PC-3 (cell line): ENCODE measurements at regions not wholly inside any gene's neighbourhood (a gene's known extent, or its start where the extent isn't known, plus 50 kb on each side); places are given as distances from the start of the nearest gene placed in this dataset.
A peak's percentile ranks its signal among the peaks of the same experiment; 100 is the strongest.

Source experiments
- ATAC-seq: fragments of 200-7000 bp; cut with Tn5 transposase; 2 replicates; pipeline ENCODE4 v1.9.1; 2020; ENCODE audit warnings: mild to moderate bottlenecking, moderate library complexity
- BruUV-seq: library from RNA; stranded (reverse); fragments of 400-500 nt; replicated peaks from 2 replicates; lab custom pipeline; 2021; lab: Mats Ljungman, UMichigan
- CTCF ChIA-PET: fragments of 300-600 bp; sonication (Branson Sonifier 250); formaldehyde crosslinking; loops from one replicate; lab custom pipeline; 2022; ENCODE audit warnings: antibody characterized with exemption; lab: Charles Lee
- POLR2A ChIA-PET: fragments of 300-600 bp; sonication (Branson Sonifier 250); formaldehyde crosslinking; loops from one replicate; lab custom pipeline; 2022; ENCODE audit warnings: antibody characterized with exemption; ENCODE audit not compliant: unreplicated experiment; lab: Charles Lee
- DNase-seq: peaks from one replicate; pipeline ENCODE4 v3.0.0-alpha.2; 2015
- H2AFZ ChIP-seq: fragments of 300-600 bp; sonication (generic); 2 replicates; pipeline ENCODE4 v1.6.0; 2016; ENCODE audit warnings: antibody characterized with exemption, low read length
- H3F3A ChIP-seq: fragments of 300-600 bp; sonication (generic); one replicate; pipeline ENCODE4 v1.6.0; 2017; ENCODE audit warnings: antibody characterized with exemption, low read length, control low read depth, mild to moderate bottlenecking; ENCODE audit not compliant: unreplicated experiment
- H3K27ac ChIP-seq: fragments of 300-600 bp; sonication (generic); 2 replicates; pipeline ENCODE4 v1.5.1; 2016; ENCODE audit warnings: mild to moderate bottlenecking, low read length
- H3K27me3 ChIP-seq: fragments of 300-600 bp; sonication (generic); 2 replicates; pipeline ENCODE4 v1.6.1; 2016; ENCODE audit warnings: low read length, mixed read lengths
- H3K36me3 ChIP-seq: fragments of 300-600 bp; sonication (generic); 2 replicates; pipeline ENCODE4 v1.6.1; 2016; ENCODE audit warnings: low read depth, mixed run types, low read length, mixed read lengths
- H3K4me1 ChIP-seq: fragments of 300-600 bp; sonication (generic); 2 replicates; pipeline ENCODE4 v1.5.1; 2016; ENCODE audit warnings: low read length; ENCODE audit not compliant: insufficient read depth
- H3K4me2 ChIP-seq: fragments of 300-600 bp; sonication (generic); 2 replicates; pipeline ENCODE4 v1.6.0; 2016; ENCODE audit warnings: low read length
- H3K4me3 ChIP-seq: fragments of 300-600 bp; sonication (generic); 2 replicates; pipeline ENCODE4 v1.5.1; 2016; ENCODE audit warnings: mild to moderate bottlenecking, low read length, mixed read lengths
- H3K79me2 ChIP-seq: fragments of 300-600 bp; sonication (generic); 2 replicates; pipeline ENCODE4 v1.6.1; 2017; ENCODE audit warnings: low read length, mixed read lengths
- H3K9ac ChIP-seq: fragments of 300-600 bp; sonication (generic); 2 replicates; pipeline ENCODE4 v1.6.0; 2016; ENCODE audit warnings: mild to moderate bottlenecking, low read length
- H3K9me2 ChIP-seq: fragments of 300-600 bp; sonication (generic); replicated peaks from 2 replicates; pipeline ENCODE4 v1.6.1; 2016; ENCODE audit warnings: mixed run types, low read length, mixed read lengths
- H3K9me3 ChIP-seq: fragments of 300-600 bp; sonication (generic); 2 replicates; pipeline ENCODE4 v1.6.1; 2016; ENCODE audit warnings: low read length, mixed read lengths
- H4K20me1 ChIP-seq: fragments of 300-600 bp; sonication (generic); 2 replicates; pipeline ENCODE4 v1.6.1; 2016; ENCODE audit warnings: low read length, mixed read lengths
- EZH2 ChIP-seq: fragments of 300-600 bp; sonication (generic); IDR thresholded peaks from one replicate; pipeline ENCODE4 v1.6.1; 2017; ENCODE audit warnings: antibody characterized with exemption, mild to moderate bottlenecking, low read length; ENCODE audit not compliant: unreplicated experiment
- EZH2phosphoT487 ChIP-seq: fragments of 300-600 bp; sonication (generic); IDR thresholded peaks from 2 replicates; pipeline ENCODE4 v1.6.1; 2018; ENCODE audit warnings: mild to moderate bottlenecking, antibody characterized with exemption, low read length, borderline replicate concordance
- intact Hi-C: fragments of 100-400 bp; cut with micrococcal nuclease; formaldehyde crosslinking; loops from 2 replicates; pipeline ENCODE4 v1.9.0; 2023
- TF ChIP-seq, protein P1 (sequence below): fragments of 300-600 bp; sonication (generic); conservative IDR thresholded peaks from 2 replicates; pipeline ENCODE4 v1.5.1; 2017; ENCODE audit warnings: antibody characterized with exemption, low read depth, mild to moderate bottlenecking, low read length

DNA sequence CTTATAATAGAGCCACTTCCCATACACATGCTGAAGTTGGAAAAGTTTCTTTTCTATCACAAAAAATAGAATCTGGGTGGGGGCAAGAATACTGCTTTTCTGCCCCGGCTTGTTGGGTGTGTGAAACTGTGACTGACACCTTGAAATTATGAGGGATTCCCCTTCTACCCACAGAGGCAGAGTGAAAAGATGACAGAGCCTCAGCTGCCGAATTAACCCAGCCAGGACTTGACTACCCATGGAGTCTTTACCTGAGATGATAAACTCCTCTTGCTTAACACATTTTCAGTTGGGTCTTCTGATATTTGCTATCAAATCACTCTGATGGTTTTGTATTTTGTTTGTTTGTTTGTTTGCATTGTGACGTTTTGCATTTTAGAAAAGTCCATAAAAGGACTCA, 66.0 kb upstream of the PMAIP1 start:
- H3K27me3 ChIP-seq: no peaks in the 10 kb centered on the region
- H3K4me2 ChIP-seq: no peak overlapping the region
- DNase-seq (no peak), ATAC-seq (no peak)
- no peaks in the 10 kb centered on the region for H3F3A ChIP-seq
- ChIA-PET POLR2A (no interaction called here), CTCF (no interaction called here)
- TF ChIP-seq EZH2phosphoT487 (no peak), EZH2 (no peak)
- TF ChIP-seq, protein P1, sequence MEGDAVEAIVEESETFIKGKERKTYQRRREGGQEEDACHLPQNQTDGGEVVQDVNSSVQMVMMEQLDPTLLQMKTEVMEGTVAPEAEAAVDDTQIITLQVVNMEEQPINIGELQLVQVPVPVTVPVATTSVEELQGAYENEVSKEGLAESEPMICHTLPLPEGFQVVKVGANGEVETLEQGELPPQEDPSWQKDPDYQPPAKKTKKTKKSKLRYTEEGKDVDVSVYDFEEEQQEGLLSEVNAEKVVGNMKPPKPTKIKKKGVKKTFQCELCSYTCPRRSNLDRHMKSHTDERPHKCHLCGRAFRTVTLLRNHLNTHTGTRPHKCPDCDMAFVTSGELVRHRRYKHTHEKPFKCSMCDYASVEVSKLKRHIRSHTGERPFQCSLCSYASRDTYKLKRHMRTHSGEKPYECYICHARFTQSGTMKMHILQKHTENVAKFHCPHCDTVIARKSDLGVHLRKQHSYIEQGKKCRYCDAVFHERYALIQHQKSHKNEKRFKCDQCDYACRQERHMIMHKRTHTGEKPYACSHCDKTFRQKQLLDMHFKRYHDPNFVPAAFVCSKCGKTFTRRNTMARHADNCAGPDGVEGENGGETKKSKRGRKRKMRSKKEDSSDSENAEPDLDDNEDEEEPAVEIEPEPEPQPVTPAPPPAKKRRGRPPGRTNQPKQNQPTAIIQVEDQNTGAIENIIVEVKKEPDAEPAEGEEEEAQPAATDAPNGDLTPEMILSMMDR: no peak
- intact Hi-C loops: no loop called here
- H2AFZ ChIP-seq: no peak overlapping the region
- H3K36me3 ChIP-seq: no peaks in the 10 kb centered on the region
- H3K27ac ChIP-seq: no peak overlapping the region
- no peak overlapping the region for H3K9ac ChIP-seq
- no peaks in the 10 kb centered on the region for H3K4me1 ChIP-seq
- H4K20me1 ChIP-seq: no peaks in the 10 kb centered on the region
- no peaks in the 10 kb centered on the region for H3K79me2 ChIP-seq
- no peaks in the 10 kb centered on the region for H3K9me2 ChIP-seq
- no peak overlapping the region for H3K4me3 ChIP-seq
- H3K9me3 ChIP-seq: no peaks in the 10 kb centered on the region
- BruUV-seq: no TSS peak

DNA sequence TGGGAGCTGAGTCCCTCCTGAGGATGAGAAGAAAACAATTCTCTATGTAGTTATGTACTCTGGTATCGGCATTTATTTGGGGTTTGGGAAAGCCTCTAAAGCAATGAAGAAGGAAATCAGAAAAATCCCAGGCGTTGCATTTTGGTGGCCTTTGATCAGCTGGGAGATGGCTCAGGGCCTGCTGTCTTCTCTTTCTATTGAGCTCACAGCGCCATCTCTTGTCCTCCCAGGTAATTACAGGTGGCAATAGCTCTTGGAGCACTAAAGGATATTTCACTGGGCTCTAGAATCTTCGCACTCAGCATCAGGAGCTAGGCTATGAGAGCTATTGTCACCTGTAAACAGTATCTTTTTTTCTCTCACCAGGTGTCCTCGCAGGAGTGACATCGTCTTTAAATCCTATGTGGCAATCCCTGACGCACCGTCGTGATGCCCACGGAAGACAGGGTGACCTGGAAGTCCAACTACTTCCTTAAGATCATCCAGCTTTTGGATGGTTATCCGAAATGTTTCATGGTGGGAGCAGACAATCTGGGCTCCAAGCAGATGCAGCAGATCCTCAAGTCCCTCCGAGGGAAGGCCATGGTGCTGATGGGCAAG, 76.1 kb upstream of the PMAIP1 start:
- Histone ChIP-seq H3K9me2 (no peaks in the 10 kb centered on the region), H3K9me3 (no peaks in the 10 kb centered on the region), H3K27me3 (no peaks in the 10 kb centered on the region), H3K4me2 (peak overlapping the region; percentile 30), H2AFZ (peak overlapping the region; percentile 54), H3K27ac (no peak overlapping the region), H3K36me3 (no peaks in the 10 kb centered on the region), H3F3A (no peaks in the 10 kb centered on the region), H3K79me2 (no peaks in the 10 kb centered on the region), H4K20me1 (no peaks in the 10 kb centered on the region), H3K9ac (no peak overlapping the region), H3K4me3 (no peak overlapping the region), H3K4me1 (peaks cover 4% of the 10 kb centered on the region)
- BruUV-seq: no TSS peak
- no peak for TF ChIP-seq EZH2phosphoT487
- TF ChIP-seq EZH2: no peak
- TF ChIP-seq, protein P1: peak; percentile 92
- POLR2A ChIA-PET: no interaction called here
- ATAC-seq: peak; percentile 92
- DNase-seq: peak; percentile 92
- CTCF ChIA-PET: interaction anchor here (0.5 to 2.8 kb wide), 18 partner anchors 17 to 383 kb away, joined by 3 to 47 read pairs (median 4); partner anchors contain the start of gene CCBE1
- intact Hi-C loops: loop anchor here (1.0 to 2.0 kb wide), 4 partner anchors 40 to 364 kb away; partner anchors contain the start of gene CCBE1
